H1 (cell line): ENCODE measurements at regions not wholly inside any gene's neighbourhood (a gene's known extent, or its start where the extent isn't known, plus 50 kb on each side); places are given as distances from the start of the nearest gene placed in this dataset.

Source experiments
- CTCF ChIA-PET: fragments of 300-600 bp; sonication (Branson Sonifier 250); formaldehyde crosslinking; loops from one replicate; lab custom pipeline; 2021; ENCODE audit not compliant: partially characterized antibody; lab: Charles Lee
- POLR2A ChIA-PET: fragments of 300-600 bp; sonication (Branson Sonifier 250); formaldehyde crosslinking; loops from one replicate; lab custom pipeline; 2021; ENCODE audit warnings: inconsistent platforms; ENCODE audit not compliant: partially characterized antibody; lab: Charles Lee
- DNase-seq, 2 experiments: peaks; one replicate each; pipeline versions ENCODE4 v3.0.0 to v3.0.0-alpha.2; 2010 to 2022; ENCODE audit warnings: low spot score in 2 of 2, low read depth in 1 of 2, mixed read lengths in 1 of 2
- FAIRE-seq: peaks from 2 replicates; lab custom pipeline; 2011; peaks lifted over from hg19 to GRCh38; lab: Jason Lieb, UNC
- H2AFZ ChIP-seq: 2 replicates; pipeline ENCODE4 v1.8.1; 2012; ENCODE audit warnings: low read length, inconsistent platforms
- H2AK5ac ChIP-seq: 2 replicates; pipeline ENCODE4 v1.6.1; 2013; ENCODE audit warnings: low read depth, low read length
- H2BK120ac ChIP-seq: replicated peaks from 2 replicates; pipeline ENCODE3; 2013; ENCODE audit warnings: low read depth, low read length, inconsistent platforms
- H2BK12ac ChIP-seq: 2 replicates; pipeline ENCODE4 v1.6.1; 2013; ENCODE audit warnings: low read depth, low read length
- H2BK15ac ChIP-seq: 2 replicates; pipeline ENCODE4 v1.6.1; 2013; ENCODE audit warnings: low read length
- H2BK20ac ChIP-seq: 2 replicates; pipeline ENCODE4 v1.6.1; 2013; ENCODE audit warnings: low read length
- H2BK5ac ChIP-seq: 2 replicates; pipeline ENCODE4 v1.6.1; 2013; ENCODE audit warnings: low read depth, low read length
- H3K14ac ChIP-seq: 2 replicates; pipeline ENCODE4 v1.6.1; 2013; ENCODE audit warnings: inconsistent platforms; ENCODE audit not compliant: insufficient read length
- H3K18ac ChIP-seq: 2 replicates; pipeline ENCODE4 v1.6.1; 2013; ENCODE audit warnings: low read length; ENCODE audit errors: extremely low read depth
- H3K23ac ChIP-seq: 2 replicates; pipeline ENCODE4 v1.6.1; 2013; ENCODE audit warnings: inconsistent platforms; ENCODE audit not compliant: insufficient read length
- H3K23me2 ChIP-seq: 2 replicates; pipeline ENCODE4 v1.6.1; 2013; ENCODE audit warnings: low read depth, low read length
- H3K27ac ChIP-seq: 2 replicates; pipeline ENCODE4 v1.6.1; 2011; ENCODE audit warnings: low read depth, low read length, inconsistent platforms
- H3K27me3 ChIP-seq, 4 experiments: replicated peaks in 1 of 4; 1 replicate in 1 of 4; 2 replicates in 3 of 4; pipeline versions ENCODE4 v1.6.1 to v1.8.1; 2011 to 2013; ENCODE audit warnings: low read length in 3 of 4, mild to moderate bottlenecking in 3 of 4, inconsistent platforms in 2 of 4, mixed read lengths in 2 of 4, moderate library complexity in 1 of 4; ENCODE audit not compliant: control insufficient read depth in 3 of 4, insufficient read depth in 3 of 4; ENCODE audit errors: extremely low read depth in 1 of 4
- H3K36me3 ChIP-seq, 4 experiments: 2 replicates each; pipeline versions ENCODE4 v1.6.1 to v1.8.1; 2011 to 2013; ENCODE audit warnings: mild to moderate bottlenecking in 4 of 4, low read length in 3 of 4, moderate library complexity in 2 of 4, control low read depth in 1 of 4, inconsistent platforms in 1 of 4; ENCODE audit not compliant: insufficient read depth in 4 of 4, control insufficient read depth in 2 of 4
- H3K4ac ChIP-seq: replicated peaks from 2 replicates; pipeline ENCODE3; 2013; ENCODE audit warnings: low read length, low read depth, mixed read lengths, inconsistent platforms; ENCODE audit not compliant: insufficient read length
- H3K4me1 ChIP-seq, 4 experiments: replicated peaks in 1 of 4; 1 replicate in 1 of 4; 2 replicates in 3 of 4; pipeline versions ENCODE4 v1.6.1 to v1.8.1; 2011 to 2013; ENCODE audit warnings: low read length in 3 of 4, inconsistent platforms in 2 of 4, mixed read lengths in 1 of 4; ENCODE audit not compliant: insufficient read depth in 4 of 4, control insufficient read depth in 3 of 4
- H3K4me2 ChIP-seq, 2 experiments: 2 replicates each; pipeline versions ENCODE4 v1.6.1 to v1.8.1; 2011 to 2013; ENCODE audit warnings: low read depth in 2 of 2, low read length in 2 of 2, control low read depth in 1 of 2, inconsistent platforms in 1 of 2, mild to moderate bottlenecking in 1 of 2; ENCODE audit not compliant: insufficient read depth in 1 of 2
- H3K4me3 ChIP-seq, 4 experiments: fragments of 200-600, 300-600 bp in 1 of 4; sonication (generic), shearing (Covaris generic), sonication (Bioruptor Twin) in 1 of 4; 2 replicates each; pipeline versions ENCODE4 v1.5.1 to v1.8.1; 2011 to 2016; ENCODE audit warnings: low read length in 4 of 4, low read depth in 3 of 4, control low read depth in 2 of 4, inconsistent platforms in 2 of 4, mild to moderate bottlenecking in 2 of 4, mixed read lengths in 1 of 4, moderate library complexity in 1 of 4; ENCODE audit not compliant: insufficient read depth in 2 of 4; ENCODE audit errors: extremely low read depth in 1 of 4
- H3K56ac ChIP-seq: replicated peaks from 2 replicates; pipeline ENCODE3; 2013; ENCODE audit warnings: low read depth, mild to moderate bottlenecking, mixed read lengths, low read length, inconsistent platforms; ENCODE audit not compliant: insufficient read length
- H3K79me1 ChIP-seq: 2 replicates; pipeline ENCODE4 v1.6.1; 2013; ENCODE audit warnings: low read depth, low read length, control low read depth
- H3K79me2 ChIP-seq, 2 experiments: 2 replicates each; pipeline versions ENCODE4 v1.6.1 to v1.8.1; 2012 to 2013; ENCODE audit warnings: low read length in 2 of 2, mild to moderate bottlenecking in 2 of 2, inconsistent platforms in 1 of 2; ENCODE audit not compliant: insufficient read depth in 2 of 2, control insufficient read depth in 1 of 2
- H3K9ac ChIP-seq, 4 experiments: replicated peaks in 1 of 4; 1 replicate in 1 of 4; 2 replicates in 3 of 4; pipeline versions ENCODE4 v1.6.1 to v1.8.1; 2011 to 2013; ENCODE audit warnings: low read depth in 3 of 4, low read length in 3 of 4, control low read depth in 2 of 4, mild to moderate bottlenecking in 2 of 4, moderate library complexity in 2 of 4, inconsistent platforms in 1 of 4; ENCODE audit errors: extremely low read depth in 1 of 4
- H3K9me3 ChIP-seq, 2 experiments: 2 replicates each; pipeline versions ENCODE4 v1.6.1 to v1.8.1; 2012 to 2013; ENCODE audit warnings: mild to moderate bottlenecking in 2 of 2, moderate library complexity in 2 of 2, control low read depth in 1 of 2, inconsistent platforms in 1 of 2, low read depth in 1 of 2, low read length in 1 of 2, mixed read lengths in 1 of 2; ENCODE audit not compliant: insufficient read depth in 2 of 2
- H4K20me1 ChIP-seq, 2 experiments: replicated peaks in 1 of 2; 2 replicates each; pipeline versions ENCODE3 to v1.8.1; 2011 to 2013; ENCODE audit warnings: inconsistent platforms in 2 of 2, low read length in 2 of 2, mild to moderate bottlenecking in 1 of 2; ENCODE audit not compliant: insufficient read depth in 2 of 2, control insufficient read depth in 1 of 2
- H4K5ac ChIP-seq: 2 replicates; pipeline ENCODE4 v1.6.1; 2013; ENCODE audit warnings: low read length, low read depth, mixed read lengths, inconsistent platforms; ENCODE audit not compliant: insufficient read length
- H4K8ac ChIP-seq: 2 replicates; pipeline ENCODE4 v1.8.0; 2013; ENCODE audit warnings: mild to moderate bottlenecking, moderate library complexity, low read length, inconsistent platforms; ENCODE audit not compliant: insufficient read depth; ENCODE audit errors: extremely low read depth
- H4K91ac ChIP-seq: replicated peaks from 2 replicates; pipeline ENCODE3; 2013; ENCODE audit warnings: low read length, mixed read lengths, inconsistent platforms; ENCODE audit not compliant: insufficient read length
- CBX8 ChIP-seq: fragments of 300-800, 300-1000 bp; sonication (generic); IDR thresholded peaks from 2 replicates; pipeline ENCODE4 v1.7.1; 2016; ENCODE audit warnings: low read depth, low read length, borderline replicate concordance
- CHD1 ChIP-seq: IDR thresholded peaks from 2 replicates; pipeline ENCODE4 v1.6.1; 2012; ENCODE audit warnings: low read depth, low read length, improper control_type of control experiment
- CREB1 ChIP-seq: IDR thresholded peaks from 2 replicates; pipeline ENCODE4 v1.6.1; 2012; ENCODE audit warnings: inconsistent platforms
- EP300 ChIP-seq, 2 experiments: IDR thresholded peaks; 1 replicate in 1 of 2; 2 replicates in 1 of 2; pipeline ENCODE4 v1.6.1; 2011 to 2012; ENCODE audit warnings: low read depth in 2 of 2, low read length in 2 of 2, mild to moderate bottlenecking in 2 of 2, borderline replicate concordance in 1 of 2, inconsistent platforms in 1 of 2, moderate library complexity in 1 of 2
- FOSL1 ChIP-seq: IDR thresholded peaks from 2 replicates; pipeline ENCODE4 v1.6.1; 2011; ENCODE audit warnings: mild to moderate bottlenecking, low read depth, low read length, moderate library complexity; ENCODE audit not compliant: insufficient read depth
- JUND ChIP-seq: IDR thresholded peaks from 2 replicates; pipeline ENCODE4 v1.6.1; 2011; ENCODE audit warnings: mild to moderate bottlenecking, improper control_type of control experiment, low read length
- NANOG ChIP-seq: IDR thresholded peaks from 2 replicates; pipeline ENCODE4 v1.6.1; 2011; ENCODE audit warnings: low read length, low read depth, mild to moderate bottlenecking, inconsistent platforms; ENCODE audit not compliant: insufficient read depth, poor library complexity, severe bottlenecking
- PHF8 ChIP-seq: fragments of 200-600 bp; sonication (generic); conservative IDR thresholded peaks from 2 replicates; pipeline ENCODE4 v1.7.1; 2012; ENCODE audit warnings: low read depth, mild to moderate bottlenecking, inconsistent platforms, low read length, moderate library complexity
- POLR2A ChIP-seq, 2 experiments: IDR thresholded peaks; 1 replicate in 1 of 2; 2 replicates in 1 of 2; pipeline ENCODE4 v1.6.1; 2011; ENCODE audit warnings: low read depth in 2 of 2, low read length in 2 of 2, mild to moderate bottlenecking in 2 of 2; ENCODE audit errors: control extremely low read depth in 1 of 2
- RBBP5 ChIP-seq: IDR thresholded peaks from 2 replicates; pipeline ENCODE4 v1.7.1; 2012; ENCODE audit warnings: low read depth, mild to moderate bottlenecking, inconsistent platforms, low read length, moderate library complexity, borderline replicate concordance
- SIRT6 ChIP-seq: IDR thresholded peaks from one replicate; pipeline ENCODE4 v1.7.1; 2012; ENCODE audit warnings: low read length, inconsistent platforms
- SP1 ChIP-seq: IDR thresholded peaks from 2 replicates; pipeline ENCODE4 v1.6.1; 2011; ENCODE audit warnings: low read depth, low read length
- SUZ12 ChIP-seq: fragments of 200-600 bp; sonication (generic); IDR thresholded peaks from 2 replicates; pipeline ENCODE4 v1.6.1; 2012; ENCODE audit warnings: mild to moderate bottlenecking, inconsistent platforms, low read length, moderate library complexity, mixed read lengths
- TAF7 ChIP-seq: optimal IDR thresholded peaks from 2 replicates; pipeline ENCODE3; 2011; ENCODE audit warnings: low read depth, mild to moderate bottlenecking, inconsistent platforms, low read length, moderate library complexity, borderline replicate concordance
- TCF12 ChIP-seq: IDR thresholded peaks from 2 replicates; pipeline ENCODE4 v1.6.1; 2011; ENCODE audit warnings: low read depth, mild to moderate bottlenecking, low read length
- TEAD4 ChIP-seq: IDR thresholded peaks from 2 replicates; pipeline ENCODE4 v1.6.1; 2012; ENCODE audit warnings: low read depth, low read length, inconsistent platforms, mixed read lengths
- WGBS, 2 experiments: shearing (Covaris generic) in 1 of 2; methylation state at CpG; one replicate each; pipeline versions ENCODE4 v1.1.6 to v1.1.7; 2013 to 2015; ENCODE audit warnings: low lambda C conversion rate in 2 of 2, mixed read lengths in 2 of 2, inconsistent platforms in 1 of 2, low coverage in 1 of 2, missing lambda C conversion rate in 1 of 2; ENCODE audit not compliant: insufficient replicate concordance in 2 of 2, insufficient coverage in 1 of 2, insufficient read length in 1 of 2; ENCODE audit errors: extremely low coverage in 1 of 2, missing lambda C conversion rate in 1 of 2; 5-methylcytosine and 5-hydroxymethylcytosine counted together

DNA sequence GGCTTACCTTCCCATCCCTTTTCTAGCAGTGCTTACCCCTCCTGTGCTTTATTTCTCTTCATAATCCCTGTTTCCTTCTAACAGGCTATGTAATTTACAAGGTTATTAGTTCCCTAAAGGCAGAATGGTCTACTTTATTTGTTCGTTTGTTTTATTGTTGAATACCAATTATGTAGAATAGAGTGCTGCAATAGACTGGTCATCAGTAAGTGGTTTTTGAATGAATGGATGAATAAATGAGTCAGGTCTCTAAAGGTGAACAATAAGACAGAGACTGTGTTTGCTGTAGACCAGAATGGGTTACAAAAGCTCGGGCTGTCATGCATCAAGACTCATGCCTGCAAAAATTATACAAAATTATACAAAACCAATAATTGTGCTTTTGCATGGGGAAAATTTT is 332.0 kb downstream of the IRS1 start:
- Histone ChIP-seq H2BK5ac (no peak overlapping the region), H3K23me2 (no peaks in the 10 kb centered on the region), H3K4me2 (no peak overlapping the region), H3K27me3 (no peaks in the 10 kb centered on the region), H2AK5ac (no peak overlapping the region), H4K8ac (no peak overlapping the region), H2BK120ac (no peak overlapping the region), H4K91ac (no peak overlapping the region), H3K4ac (no peak overlapping the region), H3K79me2 (no peaks in the 10 kb centered on the region), H3K18ac (no peak overlapping the region), H3K36me3 (no peaks in the 10 kb centered on the region), H3K27ac (no peak overlapping the region), H3K4me1 (no peaks in the 10 kb centered on the region), H2BK15ac (no peak overlapping the region), H3K56ac (no peak overlapping the region), H2BK20ac (no peak overlapping the region), H3K4me3 (no peak overlapping the region), H2AFZ (no peak overlapping the region), H2BK12ac (no peak overlapping the region), H3K23ac (no peak overlapping the region), H4K5ac (no peak overlapping the region), H3K9me3 (no peaks in the 10 kb centered on the region), H3K14ac (no peak overlapping the region), H3K9ac (no peak overlapping the region), H3K79me1 (no peaks in the 10 kb centered on the region), H4K20me1 (no peaks in the 10 kb centered on the region)
- CTCF ChIA-PET: interaction anchor here (1.3 kb wide), 1 partner anchor 10 kb away, joined by 5 read pairs; no protein-coding TSS in a partner anchor
- FAIRE-seq: no peak
- WGBS, 2 experiments: 83% methylated on average over 2 of the region's 2 CpGs; no CpG with 5 or more reads in 1 of the 2 experiments
- POLR2A ChIA-PET: no interaction called here
- no peak for DNase-seq
- TF ChIP-seq FOSL1: no peak
- TF ChIP-seq NANOG: no peak
- TF ChIP-seq SUZ12: no peak
- TF ChIP-seq CBX8: no peak
- TF ChIP-seq CHD1: no peak
- TF ChIP-seq SIRT6: no peak
- TF ChIP-seq TAF7: no peak
- no peak for TF ChIP-seq RBBP5
- no peak for TF ChIP-seq TCF12
- no peak for TF ChIP-seq SP1
- no peak for TF ChIP-seq JUND
- no peak for TF ChIP-seq PHF8
- no peak for TF ChIP-seq EP300 (IDR thresholded peaks at IDR 0.05; ENCODE audit: borderline replicate concordance in 1 of 2, low read depth in 2 of 2, low read length in 2 of 2)
- TF ChIP-seq TEAD4: no peak
- no peak for TF ChIP-seq POLR2A (IDR thresholded peaks at IDR 0.05; ENCODE audit: control extremely low read depth in 1 of 2, low read depth in 2 of 2, low read length in 2 of 2)
- TF ChIP-seq CREB1: no peak
